WERI-Rb-1 (cell line): ENCODE measurements at regions not wholly inside any gene's neighbourhood (a gene's known extent, or its start where the extent isn't known, plus 50 kb on each side); places are given as distances from the start of the nearest gene placed in this dataset.
"Not testable (repeated sequence)": the region's sequence is repeated elsewhere in the genome, so short reads cannot be mapped to it uniquely, and the experiment has no call there.

Experiments
- DNase-seq: peaks from one replicate; pipeline ENCODE4 v3.0.0-alpha.2; 2020
- H3K27ac ChIP-seq: fragments of 250-450 bp; sonication (Bioruptor Pico); 2 replicates; pipeline ENCODE4 v1.5.1; 2020; ENCODE audit warnings: mild to moderate bottlenecking, moderate library complexity
- H3K27me3 ChIP-seq: fragments of 250-450 bp; sonication (Bioruptor Pico); 2 replicates; pipeline ENCODE4 v1.5.1; 2021; ENCODE audit warnings: mild to moderate bottlenecking, low read depth, moderate library complexity; ENCODE audit not compliant: insufficient read depth, severe bottlenecking
- H3K36me3 ChIP-seq: fragments of 250-450 bp; sonication (Bioruptor Pico); 2 replicates; pipeline ENCODE4 v1.5.1; 2020; ENCODE audit warnings: mild to moderate bottlenecking, moderate library complexity
- H3K4me3 ChIP-seq: 2 replicates; pipeline ENCODE4 v1.5.1; 2011; ENCODE audit warnings: low read depth, mild to moderate bottlenecking, control low read depth, low read length
- H3K9me3 ChIP-seq: fragments of 250-450 bp; sonication (Bioruptor Pico); 2 replicates; pipeline ENCODE4 v1.5.1; 2021; ENCODE audit warnings: mild to moderate bottlenecking, moderate library complexity; ENCODE audit not compliant: severe bottlenecking
- CTCF ChIP-seq: IDR thresholded peaks from 2 replicates; pipeline ENCODE4 v1.5.1; 2011; ENCODE audit warnings: low read depth, mild to moderate bottlenecking, control low read depth, inconsistent platforms, low read length

GRCh38 chr3:163196815-163197374 is 1700.3 kb downstream of the OTOL1 start:
- no peak for TF ChIP-seq CTCF
- H3K36me3 ChIP-seq: no peaks in the 10 kb centered on the region
- H3K4me3 ChIP-seq: no peak overlapping the region
- H3K27ac ChIP-seq: no peak overlapping the region
- no peak for DNase-seq
- H3K27me3 ChIP-seq: no peaks in the 10 kb centered on the region
- no peaks in the 10 kb centered on the region for H3K9me3 ChIP-seq

- no peaks in the 10 kb centered on the region for H3K9me3 ChIP-seq
- H3K27ac ChIP-seq: no peak overlapping the region
- no peak for TF ChIP-seq CTCF
Observed at GRCh38 chr3:163196245-163196644, 1699.6 kb downstream of the OTOL1 start.

GRCh38 chr3:163185721-163186350 is 1689.2 kb downstream of the OTOL1 start:
- Histone ChIP-seq H3K27ac (no peak overlapping the region), H3K9me3 (no peaks in the 10 kb centered on the region), H3K27me3 (no peaks in the 10 kb centered on the region), H3K4me3 (no peak overlapping the region), H3K36me3 (no peaks in the 10 kb centered on the region)
- no peak for TF ChIP-seq CTCF
- DNase-seq: no peak

More at GRCh38 chr3:163196245-163196644, 1699.6 kb downstream of the OTOL1 start:
- Histone ChIP-seq H3K27me3 (no peaks in the 10 kb centered on the region), H3K36me3 (no peaks in the 10 kb centered on the region), H3K4me3 (no peak overlapping the region)
- DNase-seq: no peak

- Histone ChIP-seq H3K27ac (no peak overlapping the region), H3K27me3 (no peaks in the 10 kb centered on the region), H3K36me3 (no peaks in the 10 kb centered on the region), H3K9me3 (no peaks in the 10 kb centered on the region), H3K4me3 (no peak overlapping the region)
- TF ChIP-seq CTCF: no peak
- DNase-seq: no peak
Observed at GRCh38 chr3:163175970-163176369, 1679.4 kb downstream of the OTOL1 start.

- not testable (repeated sequence) for DNase-seq, H3K27ac ChIP-seq, H3K9me3 ChIP-seq, H3K36me3 ChIP-seq, H3K27me3 ChIP-seq, H3K4me3 ChIP-seq
Observed at GRCh38 chr3:163172513-163172912, 1675.9 kb downstream of the OTOL1 start.

- no peak for DNase-seq
- peaks cover 2% of the 10 kb centered on the region for H3K9me3 ChIP-seq
- H3K27ac ChIP-seq: no peak overlapping the region
- no peak overlapping the region for H3K4me3 ChIP-seq
- no peaks in the 10 kb centered on the region for H3K36me3 ChIP-seq
- no peaks in the 10 kb centered on the region for H3K27me3 ChIP-seq
- TF ChIP-seq CTCF: no peak
Observed at GRCh38 chr3:163166197-163166596, 1669.6 kb downstream of the OTOL1 start.
